ENCODE measurements at regions not wholly inside any gene's neighbourhood (a gene's known extent, or its start where the extent isn't known, plus 50 kb on each side); places are given as distances from the start of the nearest gene placed in this dataset.

GRCh38 chr10:78354101-78354500, 320.4 kb downstream of the RPS24 start:
- TF ChIP-seq POLR2AphosphoS5 (IDR thresholded peaks at IDR 0.05; ENCODE audit: low read depth, low read length) (no peak), ZFX (IDR thresholded peaks at IDR 0.05) (no peak), ELF1 (IDR thresholded peaks at IDR 0.05; ENCODE audit: borderline replicate concordance, low read depth) (no peak), CTCF (IDR thresholded peaks at IDR 0.05 in 2 of 3, conservative IDR thresholded peaks at IDR 0.05 in 1 of 3; ENCODE audit: borderline replicate concordance in 1 of 3, insufficient read depth in 1 of 3, low read depth in 2 of 3, low read length in 2 of 3) (no peak), POLR2A (IDR thresholded peaks at IDR 0.05; ENCODE audit: borderline replicate concordance, extremely low read depth, insufficient read depth, insufficient read length) (no peak), JUND (IDR thresholded peaks at IDR 0.05) (no peak), ATF3 (IDR thresholded peaks at IDR 0.05) (no peak), RAD21 (IDR thresholded peaks at IDR 0.05; ENCODE audit: low read depth) (no peak), FOSL1 (IDR thresholded peaks at IDR 0.05; ENCODE audit: low read depth) (no peak), ZBTB33 (IDR thresholded peaks at IDR 0.05; ENCODE audit: extremely low read depth, insufficient replicate concordance, low read length) (no peak), REST (IDR thresholded peaks at IDR 0.05; ENCODE audit: low read depth) (no peak), EZH2 (IDR thresholded peaks at IDR 0.05) (no peak), ZNF274 (IDR thresholded peaks at IDR 0.05; ENCODE audit: low read depth, low read length) (no peak)

All from HCT116 (cell line).